ENCODE measurements at regions not wholly inside any gene's neighbourhood (a gene's known extent, or its start where the extent isn't known, plus 50 kb on each side); places are given as distances from the start of the nearest gene placed in this dataset.

DNA sequence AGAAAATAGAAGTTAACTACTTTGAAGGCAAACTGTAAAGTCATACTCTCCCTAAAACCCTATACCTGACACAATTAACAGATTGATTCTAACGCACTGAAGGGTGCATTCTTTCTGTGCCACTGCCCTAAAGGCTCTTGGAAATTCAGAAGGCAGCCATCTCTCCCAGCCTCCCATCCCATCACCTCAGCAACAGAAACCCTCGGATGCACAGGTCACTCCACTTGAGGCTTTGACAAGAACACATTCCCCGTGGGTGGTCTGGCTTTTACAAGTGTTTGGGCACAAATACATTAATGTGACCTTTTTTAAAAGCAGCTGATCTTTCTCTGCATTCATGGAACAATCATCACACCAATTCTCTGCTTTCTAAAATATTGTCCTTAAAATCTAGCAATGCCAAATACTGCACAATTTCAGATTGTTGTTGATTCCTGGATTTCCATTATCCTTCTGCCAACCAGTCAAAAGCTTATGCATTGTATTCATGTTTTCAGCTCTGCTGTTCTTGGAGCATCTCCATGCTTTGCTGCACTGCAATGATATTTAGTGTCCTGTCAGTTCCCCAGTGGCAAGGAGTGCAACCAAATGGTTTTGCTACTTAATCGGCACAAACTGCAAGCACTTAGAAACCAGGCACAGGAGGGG is 175.6 kb downstream of the TMEM161B start:
- TF ChIP-seq, protein P1, sequence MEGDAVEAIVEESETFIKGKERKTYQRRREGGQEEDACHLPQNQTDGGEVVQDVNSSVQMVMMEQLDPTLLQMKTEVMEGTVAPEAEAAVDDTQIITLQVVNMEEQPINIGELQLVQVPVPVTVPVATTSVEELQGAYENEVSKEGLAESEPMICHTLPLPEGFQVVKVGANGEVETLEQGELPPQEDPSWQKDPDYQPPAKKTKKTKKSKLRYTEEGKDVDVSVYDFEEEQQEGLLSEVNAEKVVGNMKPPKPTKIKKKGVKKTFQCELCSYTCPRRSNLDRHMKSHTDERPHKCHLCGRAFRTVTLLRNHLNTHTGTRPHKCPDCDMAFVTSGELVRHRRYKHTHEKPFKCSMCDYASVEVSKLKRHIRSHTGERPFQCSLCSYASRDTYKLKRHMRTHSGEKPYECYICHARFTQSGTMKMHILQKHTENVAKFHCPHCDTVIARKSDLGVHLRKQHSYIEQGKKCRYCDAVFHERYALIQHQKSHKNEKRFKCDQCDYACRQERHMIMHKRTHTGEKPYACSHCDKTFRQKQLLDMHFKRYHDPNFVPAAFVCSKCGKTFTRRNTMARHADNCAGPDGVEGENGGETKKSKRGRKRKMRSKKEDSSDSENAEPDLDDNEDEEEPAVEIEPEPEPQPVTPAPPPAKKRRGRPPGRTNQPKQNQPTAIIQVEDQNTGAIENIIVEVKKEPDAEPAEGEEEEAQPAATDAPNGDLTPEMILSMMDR (IDR thresholded peaks at IDR 0.05; ENCODE audit: low read depth, low read length) = no peak
- TF ChIP-seq POLR2A (IDR thresholded peaks at IDR 0.05; ENCODE audit: extremely low read depth, insufficient read length) = no peak
